Lower leg skin (tissue), 3 donors: ENCODE measurements at regions not wholly inside any gene's neighbourhood (a gene's known extent, or its start where the extent isn't known, plus 50 kb on each side); places are given as distances from the start of the nearest gene placed in this dataset.

Source experiments
- CTCF ChIP-seq, 3 donors: fragments of 450-650 bp; IDR thresholded peaks; one replicate each; pipeline ENCODE4 v1.5.1; 2016; ENCODE audit warnings: antibody characterized with exemption in 3 of 3, mild to moderate bottlenecking in 3 of 3, moderate library complexity in 2 of 3
- POLR2A ChIP-seq, 2 donors: fragments of 450-650 bp; IDR thresholded peaks; one replicate each; pipeline ENCODE4 v1.6.1; 2016 to 2017; ENCODE audit warnings: antibody characterized with exemption in 2 of 2, mild to moderate bottlenecking in 1 of 2, moderate library complexity in 1 of 2

GRCh38 chr10:65528986-65529385 lies 1396.8 kb upstream of the LRRTM3 start:
- TF ChIP-seq CTCF (IDR thresholded peaks at IDR 0.05) = no peak
- TF ChIP-seq POLR2A (IDR thresholded peaks at IDR 0.05) = no peak
